A549 (cell line): ENCODE measurements at regions not wholly inside any gene's neighbourhood (a gene's known extent, or its start where the extent isn't known, plus 50 kb on each side); places are given as distances from the start of the nearest gene placed in this dataset.

ENCODE experiments used
- ATAC-seq, 2 experiments: fragments of 200-7000 bp in 1 of 2; fragments of >200 bp in 1 of 2; cut with Nextera tagmentation in 1 of 2; cut with Tn5 transposase in 1 of 2; 3 replicates each; pipeline versions ENCODE4 v1.8.0 to v1.9.1; 2018 to 2020; ENCODE audit warnings: mild to moderate bottlenecking in 1 of 2, moderate library complexity in 1 of 2
- CTCF ChIA-PET: fragments of 300-600 bp; sonication (Branson Sonifier 250); formaldehyde crosslinking; extraction: SDS; loops from one replicate; lab custom pipeline; 2021; ENCODE audit warnings: antibody characterized with exemption, inconsistent platforms; lab: Yijun Ruan, JAX
- POLR2A ChIA-PET: fragments of 350-600 bp; formaldehyde crosslinking; extraction: SDS; loops from one replicate; lab custom pipeline; 2021; ENCODE audit warnings: antibody characterized with exemption, inconsistent platforms; lab: Yijun Ruan, JAX
- DNase-seq, 2 experiments: peaks; one replicate each; pipeline versions ENCODE4 v3.0.0 to v3.0.0-alpha.2; 2011 to 2016; ENCODE audit warnings: low read depth in 1 of 2, low spot score in 1 of 2
- FAIRE-seq: peaks from 2 replicates; lab custom pipeline; 2011; peaks lifted over from hg19 to GRCh38; lab: Jason Lieb, UNC
- H3K27ac ChIP-seq, 2 experiments: fragments of >200 bp; sonication (Bioruptor Twin); formaldehyde crosslinking; 3 replicates each; pipeline ENCODE4 v1.5.1; 2016 to 2017
- H3K4me1 ChIP-seq: fragments of >200 bp; sonication (Bioruptor Twin); formaldehyde crosslinking; 3 replicates; pipeline ENCODE4 v1.6.1; 2016
- H3K4me2 ChIP-seq: fragments of >200 bp; sonication (Bioruptor Twin); formaldehyde crosslinking; 3 replicates; pipeline ENCODE4 v1.6.1; 2016
- H3K4me3 ChIP-seq: fragments of >200 bp; sonication (Bioruptor Twin); formaldehyde crosslinking; 3 replicates; pipeline ENCODE4 v1.5.1; 2016
- H3K9me3 ChIP-seq: fragments of >200 bp; sonication (Bioruptor Twin); formaldehyde crosslinking; 3 replicates; pipeline ENCODE4 v1.6.1; 2016
- BCL3 ChIP-seq: fragments of >200 bp; sonication (Bioruptor Twin); formaldehyde crosslinking; IDR thresholded peaks from 3 replicates; pipeline ENCODE4 v1.6.1; 2016
- BHLHE40 ChIP-seq: IDR thresholded peaks from 2 replicates; pipeline ENCODE4 v1.6.1; 2012; ENCODE audit warnings: low read depth, low read length, inconsistent platforms
- CBX8 ChIP-seq: fragments of 200-600 bp; sonication (generic); IDR thresholded peaks from 2 replicates; pipeline ENCODE4 v1.6.1; 2016
- CEBPB ChIP-seq, 2 experiments: fragments of >200 bp in 1 of 2; sonication (Bioruptor Twin) in 1 of 2; formaldehyde crosslinking in 1 of 2; IDR thresholded peaks; 2 replicates each; pipeline ENCODE4 v1.6.1; 2012 to 2016
- CTCF ChIP-seq: fragments of >200 bp; sonication (Bioruptor Twin); formaldehyde crosslinking; IDR thresholded peaks from 3 replicates; pipeline ENCODE4 v1.5.1; 2016
- E2F6 ChIP-seq: IDR thresholded peaks from 2 replicates; pipeline ENCODE4 v1.6.1; 2012; ENCODE audit warnings: low read depth, borderline replicate concordance
- EP300 ChIP-seq, 2 experiments: fragments of >200 bp; sonication (Bioruptor Twin); formaldehyde crosslinking; IDR thresholded peaks; 2 replicates in 1 of 2; 3 replicates in 1 of 2; pipeline ENCODE4 v1.6.1; 2016 to 2017
- FOSB ChIP-seq: fragments of 250-450 bp; sonication (Bioruptor Pico); IDR thresholded peaks from 2 replicates; pipeline ENCODE4 v1.5.0; 2020; ENCODE audit warnings: mild to moderate bottlenecking, moderate library complexity
- FOSL2 ChIP-seq, 2 experiments: fragments of 450-650 bp in 1 of 2; fragments of >200 bp in 1 of 2; sonication (Bioruptor Twin) in 1 of 2; formaldehyde crosslinking; IDR thresholded peaks; 2 replicates each; pipeline versions ENCODE4 v1.5.0 to v1.6.1; 2016 to 2020; ENCODE audit warnings: mild to moderate bottlenecking in 1 of 2, moderate library complexity in 1 of 2
- FOXS1 ChIP-seq: fragments of 250-450 bp; sonication (Bioruptor Pico); IDR thresholded peaks from 2 replicates; pipeline ENCODE4 v1.5.0; 2020; ENCODE audit warnings: mild to moderate bottlenecking, moderate library complexity
- GATA3 ChIP-seq: IDR thresholded peaks from 2 replicates; pipeline ENCODE4 v1.6.1; 2012; ENCODE audit warnings: borderline replicate concordance
- HEYL ChIP-seq: fragments of 250-450 bp; sonication (Bioruptor Pico); IDR thresholded peaks from 2 replicates; pipeline ENCODE4 v1.8.0; 2021; ENCODE audit warnings: mild to moderate bottlenecking, moderate library complexity
- HOXA7 ChIP-seq: fragments of 250-450 bp; sonication (Bioruptor Pico); IDR thresholded peaks from 2 replicates; pipeline ENCODE4 v1.5.0; 2020; ENCODE audit warnings: mild to moderate bottlenecking, moderate library complexity
- HOXB13 ChIP-seq: fragments of 250-450 bp; sonication (Bioruptor Pico); IDR thresholded peaks from 2 replicates; pipeline ENCODE4 v1.5.0; 2020; ENCODE audit warnings: low read depth, mild to moderate bottlenecking, moderate library complexity
- JUNB ChIP-seq: fragments of >200 bp; sonication (Bioruptor Twin); formaldehyde crosslinking; IDR thresholded peaks from 2 replicates; pipeline ENCODE4 v1.6.1; 2016
- KDM1A ChIP-seq: fragments of 200-600 bp; sonication (generic); IDR thresholded peaks from 2 replicates; pipeline ENCODE4 v1.6.1; 2016; ENCODE audit warnings: low read depth, mild to moderate bottlenecking
- KDM5A ChIP-seq: fragments of 200-600 bp; sonication (generic); IDR thresholded peaks from 2 replicates; pipeline ENCODE4 v1.6.1; 2016; ENCODE audit warnings: antibody characterized with exemption, mild to moderate bottlenecking
- MYC ChIP-seq: IDR thresholded peaks from 2 replicates; pipeline ENCODE4 v1.6.1; 2012; ENCODE audit warnings: mild to moderate bottlenecking, inconsistent platforms, low read length, improper control_type of control experiment, borderline replicate concordance
- NR3C1 ChIP-seq: fragments of >200 bp; sonication (Bioruptor Twin); formaldehyde crosslinking; IDR thresholded peaks from 3 replicates; pipeline ENCODE4 v1.6.1; 2017
- PBX3 ChIP-seq: IDR thresholded peaks from 2 replicates; pipeline ENCODE4 v1.6.1; 2012
- POLR2A ChIP-seq: IDR thresholded peaks from 2 replicates; pipeline ENCODE4 v1.6.1; 2012; ENCODE audit warnings: mild to moderate bottlenecking, low read length
- POLR2AphosphoS2 ChIP-seq: conservative IDR thresholded peaks from 2 replicates; pipeline ENCODE4 v1.6.1; 2012; ENCODE audit warnings: low read length, improper control_type of control experiment, inconsistent platforms
- RAD21 ChIP-seq, 2 experiments: fragments of >200 bp in 1 of 2; sonication (Bioruptor Twin) in 1 of 2; formaldehyde crosslinking in 1 of 2; IDR thresholded peaks in 1 of 2; conservative IDR thresholded peaks in 1 of 2; 2 replicates in 1 of 2; 3 replicates in 1 of 2; pipeline ENCODE4 v1.6.1; 2012 to 2018; ENCODE audit warnings: inconsistent platforms in 1 of 2
- RCOR1 ChIP-seq: fragments of 150-350 bp; IDR thresholded peaks from 2 replicates; pipeline ENCODE4 v1.6.1; 2014; ENCODE audit warnings: antibody characterized with exemption, low read length, low read depth
- REST ChIP-seq: fragments of 200-600 bp; sonication (generic); IDR thresholded peaks from 2 replicates; pipeline ENCODE4 v1.6.1; 2016; ENCODE audit warnings: antibody characterized with exemption, mild to moderate bottlenecking, moderate library complexity
- RNF2 ChIP-seq: fragments of 200-600 bp; sonication (generic); IDR thresholded peaks from 2 replicates; pipeline ENCODE4 v1.6.1; 2016; ENCODE audit warnings: low read depth, mild to moderate bottlenecking, antibody characterized with exemption, moderate library complexity, borderline replicate concordance
- SREBF2 ChIP-seq: fragments of 450-650 bp; IDR thresholded peaks from 2 replicates; pipeline ENCODE4 v1.6.1; 2014; ENCODE audit warnings: mild to moderate bottlenecking, moderate library complexity
- TFCP2L1 ChIP-seq: fragments of 250-450 bp; sonication (Bioruptor Pico); IDR thresholded peaks from 2 replicates; pipeline ENCODE4 v1.5.0; 2021; ENCODE audit warnings: mild to moderate bottlenecking
- TP53 ChIP-seq: fragments of 250-450 bp; sonication (Bioruptor Pico); IDR thresholded peaks from 2 replicates; pipeline ENCODE4 v1.5.0; 2021; ENCODE audit warnings: mild to moderate bottlenecking, moderate library complexity
- ZC3H11A ChIP-seq: fragments of 450-650 bp; IDR thresholded peaks from 2 replicates; pipeline ENCODE4 v1.6.1; 2014; ENCODE audit warnings: antibody characterized with exemption, mild to moderate bottlenecking
- ZFP36 ChIP-seq: fragments of 450-650 bp; IDR thresholded peaks from 2 replicates; pipeline ENCODE4 v1.6.1; 2014; ENCODE audit warnings: borderline replicate concordance; ENCODE audit not compliant: partially characterized antibody
- ZNF302 ChIP-seq: fragments of 250-450 bp; sonication (Bioruptor Pico); IDR thresholded peaks from 2 replicates; pipeline ENCODE4 v1.9.0; 2021; ENCODE audit warnings: inconsistent platforms, mild to moderate bottlenecking, moderate library complexity
- WGBS: methylation state at CpG from one replicate; pipeline ENCODE4 v1.1.6; 2017; ENCODE audit errors: missing lambda C conversion rate; 5-methylcytosine and 5-hydroxymethylcytosine counted together
- TF ChIP-seq, protein P1 (sequence below): fragments of >200 bp; sonication (Bioruptor Twin); formaldehyde crosslinking; IDR thresholded peaks from 2 replicates; pipeline ENCODE4 v1.6.1; 2016
- TF ChIP-seq, protein P2 (sequence below): fragments of 250-450 bp; sonication (Bioruptor Pico); IDR thresholded peaks from 2 replicates; pipeline ENCODE4 v1.5.0; 2020; ENCODE audit warnings: low read depth, mild to moderate bottlenecking, moderate library complexity

GRCh38 chr6:88380083-88380482 lies 213.9 kb upstream of the CNR1 start:
- ChIA-PET POLR2A (interaction anchor here (0.6 kb wide), 1 partner anchor 681 kb away, joined by 3 read pairs; no protein-coding TSS in a partner anchor), CTCF (no interaction called here)
- WGBS, result 6% methylated on average over 2 of the region's 2 CpGs
- peaks cover 37% of the 10 kb centered on the region for H3K4me1 ChIP-seq
- H3K9me3 ChIP-seq, result no peaks in the 10 kb centered on the region
- H3K4me3 ChIP-seq, result no peak overlapping the region
- H3K4me2 ChIP-seq, result peak overlapping the region; percentile 79
- ATAC-seq, result peak; percentile 50 to 82; a peak in 3 of 6 replicates
- peak overlapping the region; percentile 70 to 84; a peak in 5 of 6 replicates for H3K27ac ChIP-seq
- DNase-seq, result peak; percentile 9 to 23
- FAIRE-seq, result no peak
- TF ChIP-seq, protein P1, sequence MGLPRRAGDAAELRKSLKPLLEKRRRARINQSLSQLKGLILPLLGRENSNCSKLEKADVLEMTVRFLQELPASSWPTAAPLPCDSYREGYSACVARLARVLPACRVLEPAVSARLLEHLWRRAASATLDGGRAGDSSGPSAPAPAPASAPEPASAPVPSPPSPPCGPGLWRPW, result no peak
- TF ChIP-seq ZNF302 (CRISPR knock-in tag) (no peak), E2F6 (no peak), TP53 (CRISPR knock-in tag) (no peak), FOSB (CRISPR knock-in tag) (no peak), POLR2AphosphoS2 (no peak), HOXB13 (no peak), HEYL (CRISPR knock-in tag) (no peak), CBX8 (no peak), FOSL2 (IDR thresholded peaks at IDR 0.05) (peak; percentile 58), FOSL2 (CRISPR knock-in tag; IDR thresholded peaks at IDR 0.05) (peak; percentile 38; the same call in 1 of the 2 replicates), PBX3 (no peak), CTCF (no peak), KDM5A (no peak), EP300 (IDR thresholded peaks at IDR 0.05) (no peak), ZFP36 (no peak), BHLHE40 (no peak), POLR2A (no peak), RNF2 (no peak), HOXA7 (no peak), RCOR1 (no peak), MYC (no peak), NR3C1 (no peak), REST (no peak), TFCP2L1 (CRISPR knock-in tag) (no peak), GATA3 (peak; percentile 39; the same call in 1 of the 2 replicates), ZC3H11A (no peak), JUNB (peak; percentile 55), CEBPB (IDR thresholded peaks at IDR 0.05) (0 out of 4 replicates have a peak, but pooled peaks have one; percentile 37 to 53), RAD21 (conservative IDR thresholded peaks at IDR 0.05 in 1 of 2, IDR thresholded peaks at IDR 0.05 in 1 of 2) (0 out of 5 replicates have a peak, but pooled peaks of 1 of the 2 experiments have one; percentile 13), FOXS1 (CRISPR knock-in tag) (no peak), SREBF2 (no peak), BCL3 (no peak), KDM1A (no peak)
- TF ChIP-seq, protein P2, sequence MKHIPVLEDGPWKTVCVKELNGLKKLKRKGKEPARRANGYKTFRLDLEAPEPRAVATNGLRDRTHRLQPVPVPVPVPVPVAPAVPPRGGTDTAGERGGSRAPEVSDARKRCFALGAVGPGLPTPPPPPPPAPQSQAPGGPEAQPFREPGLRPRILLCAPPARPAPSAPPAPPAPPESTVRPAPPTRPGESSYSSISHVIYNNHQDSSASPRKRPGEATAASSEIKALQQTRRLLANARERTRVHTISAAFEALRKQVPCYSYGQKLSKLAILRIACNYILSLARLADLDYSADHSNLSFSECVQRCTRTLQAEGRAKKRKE, result no peak
